IPS-18c (cell line): ENCODE measurements at regions not wholly inside any gene's neighbourhood (a gene's known extent, or its start where the extent isn't known, plus 50 kb on each side); places are given as distances from the start of the nearest gene placed in this dataset.

Experiments
- H3K4me3 ChIP-seq: 2 replicates; pipeline ENCODE4 v1.7.0; 2013; ENCODE audit warnings: low read depth, mild to moderate bottlenecking, low read length, moderate library complexity; ENCODE audit not compliant: insufficient read depth
- H3K9me3 ChIP-seq: one replicate; pipeline ENCODE4 v1.6.1; 2013; ENCODE audit warnings: mild to moderate bottlenecking, low read length, moderate library complexity; ENCODE audit not compliant: control insufficient read depth, insufficient read depth

DNA sequence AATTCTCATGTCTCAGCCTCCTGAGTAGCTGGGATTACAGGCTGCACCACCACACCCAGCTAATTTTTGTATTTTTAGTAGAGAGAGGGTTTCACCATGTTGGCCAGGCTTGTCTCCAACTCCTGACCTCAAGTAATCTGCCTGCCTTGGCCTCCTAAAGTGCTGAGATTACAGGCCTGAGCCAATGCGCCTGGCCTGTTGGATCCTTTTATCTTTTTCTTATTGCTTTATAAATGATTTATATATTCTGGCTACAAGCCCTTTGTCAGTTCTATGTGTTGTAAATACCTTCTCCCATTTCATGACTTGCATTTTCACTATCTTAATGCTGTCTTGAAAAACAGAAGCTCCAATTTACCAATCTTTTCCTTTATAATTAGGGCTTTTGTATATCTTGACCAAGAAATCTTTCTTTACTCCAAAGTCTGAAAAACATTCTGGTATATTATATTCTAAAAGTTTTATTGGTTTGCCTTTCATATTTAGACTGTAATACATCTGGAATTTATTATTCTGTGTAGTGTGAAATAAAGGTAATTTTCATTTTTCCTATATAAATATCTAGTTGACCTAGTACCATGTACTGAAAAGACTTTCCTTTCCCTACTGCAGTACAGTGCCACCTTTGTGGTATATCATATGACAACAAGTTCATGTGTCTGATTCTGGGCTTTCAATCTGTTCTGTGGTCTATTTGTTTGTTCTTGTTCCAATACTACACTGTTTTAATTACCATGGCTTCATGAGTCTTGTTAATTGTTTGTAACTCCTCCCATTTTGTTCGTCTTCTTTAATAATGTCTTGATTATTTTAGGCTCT, 52.9 kb upstream of the RNU6-1 start:
- no peaks in the 10 kb centered on the region for H3K9me3 ChIP-seq

DNA sequence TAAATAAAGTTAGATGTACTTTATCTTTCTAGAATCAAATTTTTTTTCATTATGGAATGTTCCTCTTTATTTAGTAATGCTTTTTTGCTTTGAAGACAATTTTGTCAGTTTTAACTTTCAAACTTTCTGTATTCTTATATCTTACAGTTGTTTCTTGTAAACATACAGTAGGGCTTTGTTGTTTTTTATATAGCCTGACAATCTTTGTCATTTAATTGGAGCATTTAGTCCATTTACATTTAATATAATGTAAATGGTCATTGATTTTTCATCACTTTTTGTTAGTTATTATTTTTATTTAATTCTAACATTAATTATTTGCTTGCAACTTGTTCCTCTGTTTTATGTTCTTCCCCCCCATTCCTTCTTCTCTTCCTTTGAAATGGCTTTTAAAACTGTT, 55.4 kb upstream of the RNU6-1 start:
- no peak overlapping the region for H3K4me3 ChIP-seq

More for the DNA sequence above, 52.9 kb upstream of the RNU6-1 start:
- no peak overlapping the region for H3K4me3 ChIP-seq

DNA sequence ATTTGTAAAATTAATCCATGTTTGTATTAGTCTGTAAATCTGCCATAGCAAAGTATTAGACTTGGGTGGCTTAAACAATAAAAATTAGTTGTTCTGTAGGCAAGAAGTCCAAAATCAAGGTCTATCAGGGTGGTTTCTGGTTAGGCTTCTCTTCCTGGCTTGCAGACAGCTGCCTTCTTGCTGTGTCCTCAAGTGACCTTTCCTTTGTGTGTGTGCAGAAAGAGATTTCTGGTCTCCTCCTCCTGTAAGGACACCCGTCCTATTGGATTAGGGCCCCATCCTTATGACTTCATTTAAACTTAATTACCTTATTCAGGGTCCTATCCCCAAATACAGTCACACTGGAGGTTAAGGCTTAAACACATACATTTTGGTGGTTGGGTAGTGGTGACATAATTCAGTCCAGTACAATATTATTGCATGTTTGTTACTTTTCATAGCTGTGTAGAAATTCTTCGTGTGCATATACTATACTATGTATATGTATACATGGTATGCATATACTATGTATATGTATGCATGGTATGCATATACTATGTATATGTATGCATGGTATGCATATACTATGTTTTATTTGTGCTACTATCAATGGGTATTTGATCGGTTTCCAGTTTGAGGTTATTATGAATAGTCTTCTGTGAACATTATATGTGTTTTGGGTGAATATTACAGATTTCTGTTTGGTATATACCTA, 57.9 kb upstream of the RNU6-1 start:
- no peaks in the 10 kb centered on the region for H3K9me3 ChIP-seq

More for the DNA sequence above, 55.4 kb upstream of the RNU6-1 start:
- H3K9me3 ChIP-seq: no peaks in the 10 kb centered on the region

DNA sequence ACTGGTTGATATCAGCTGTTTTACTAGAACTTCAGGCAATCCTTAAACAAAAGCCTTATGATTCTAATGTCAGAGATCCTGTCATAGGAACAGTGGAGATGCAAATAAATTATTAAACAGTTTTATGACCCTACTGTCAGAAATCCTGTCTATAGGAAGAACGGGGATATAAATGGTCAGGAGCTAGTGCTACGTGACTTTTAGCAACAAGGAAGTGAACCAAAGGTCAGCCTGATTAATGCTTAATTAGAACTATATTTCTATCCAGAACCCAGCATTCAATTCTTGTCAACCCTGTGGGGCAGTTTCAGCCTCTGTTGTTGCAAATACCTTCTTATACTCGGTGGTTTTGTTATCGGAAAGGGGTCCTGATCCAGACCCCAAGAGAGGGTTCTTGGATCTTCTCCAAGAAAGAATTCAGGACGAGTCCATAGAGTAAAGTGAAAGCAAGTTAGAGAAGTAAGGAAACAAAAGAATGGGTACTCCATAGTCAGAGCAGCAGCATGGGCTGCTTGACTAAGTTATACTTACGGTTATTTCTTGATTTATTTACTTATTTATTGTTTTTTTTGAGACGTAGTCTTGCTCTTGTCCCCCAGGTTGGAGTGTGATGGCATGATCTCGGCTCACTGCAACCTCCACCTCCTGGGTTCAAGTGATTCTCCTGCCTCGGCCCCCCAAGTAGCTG, 59.9 kb upstream of the RNU6-1 start:
- no peak overlapping the region for H3K4me3 ChIP-seq
- H3K9me3 ChIP-seq: peaks cover 5% of the 10 kb centered on the region

More for the DNA sequence above, 57.9 kb upstream of the RNU6-1 start:
- no peak overlapping the region for H3K4me3 ChIP-seq

DNA sequence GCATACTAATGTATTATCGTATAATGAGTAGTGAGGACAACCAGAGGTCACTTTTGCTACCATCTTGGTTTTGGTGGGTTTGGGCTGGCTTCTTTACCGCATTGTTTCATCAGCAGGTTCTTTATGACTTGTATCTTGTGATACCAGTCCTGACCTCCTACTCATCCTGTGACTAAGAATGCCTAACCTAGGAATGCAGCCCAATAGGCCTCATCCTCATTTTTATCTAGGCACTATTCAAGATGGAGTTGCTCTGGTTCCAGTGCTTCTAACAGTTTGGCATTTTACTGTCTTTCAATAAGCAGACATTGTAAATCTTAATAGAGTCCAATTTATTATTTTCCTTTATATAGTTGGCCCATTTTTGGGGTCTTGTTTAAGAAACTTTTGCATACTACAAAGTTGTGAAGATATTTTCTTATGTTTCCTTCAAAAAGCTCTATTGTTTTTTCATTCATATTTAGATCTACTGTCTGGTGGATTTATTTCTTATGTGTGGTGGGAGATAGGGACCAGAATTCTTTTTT, 60.8 kb upstream of the RNU6-1 start:
- Histone ChIP-seq H3K4me3 (no peak overlapping the region), H3K9me3 (peaks cover 5% of the 10 kb centered on the region)

DNA sequence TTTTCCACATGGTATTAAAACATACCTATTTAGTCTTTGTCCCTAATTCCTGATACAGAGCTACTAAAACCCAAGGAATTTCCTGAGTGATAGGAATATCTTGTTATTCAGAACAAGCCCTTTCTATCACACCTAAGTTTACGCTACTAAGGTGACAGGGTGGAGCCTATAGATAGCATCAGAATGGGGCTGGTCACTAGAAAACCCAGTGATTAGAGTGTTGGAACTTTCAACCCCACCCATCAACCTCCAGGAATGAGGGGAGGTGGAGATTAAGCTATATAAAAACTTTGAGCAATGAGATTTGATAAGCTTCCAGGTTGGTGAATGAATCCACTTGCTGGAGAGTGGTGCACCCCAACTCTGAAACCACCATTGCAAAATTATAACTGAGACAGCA, 62.1 kb upstream of the RNU6-1 start:
- H3K9me3 ChIP-seq: peaks cover 5% of the 10 kb centered on the region
- H3K4me3 ChIP-seq: no peak overlapping the region

DNA sequence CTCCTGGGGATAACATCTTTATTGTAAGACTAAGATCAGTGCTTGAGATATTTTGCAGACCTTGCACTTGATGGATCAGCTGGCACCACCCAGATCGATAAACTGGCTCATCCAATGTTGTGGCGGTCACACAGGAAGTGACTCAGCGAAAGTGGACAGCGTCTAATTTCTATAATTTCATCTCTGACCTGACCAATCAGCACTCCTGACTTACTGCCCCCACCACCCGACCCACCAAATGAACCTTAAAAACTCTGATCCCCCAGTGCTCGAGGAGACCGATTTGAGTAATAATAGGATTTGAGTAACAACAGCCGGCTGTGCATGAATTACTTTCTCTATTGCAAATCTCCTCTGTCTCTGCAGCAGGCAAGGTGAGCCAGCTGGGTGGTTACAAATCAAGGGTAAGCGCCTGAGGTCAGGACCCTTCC, 62.7 kb upstream of the RNU6-1 start:
- Histone ChIP-seq H3K9me3 (peaks cover 5% of the 10 kb centered on the region), H3K4me3 (no peak overlapping the region)

DNA sequence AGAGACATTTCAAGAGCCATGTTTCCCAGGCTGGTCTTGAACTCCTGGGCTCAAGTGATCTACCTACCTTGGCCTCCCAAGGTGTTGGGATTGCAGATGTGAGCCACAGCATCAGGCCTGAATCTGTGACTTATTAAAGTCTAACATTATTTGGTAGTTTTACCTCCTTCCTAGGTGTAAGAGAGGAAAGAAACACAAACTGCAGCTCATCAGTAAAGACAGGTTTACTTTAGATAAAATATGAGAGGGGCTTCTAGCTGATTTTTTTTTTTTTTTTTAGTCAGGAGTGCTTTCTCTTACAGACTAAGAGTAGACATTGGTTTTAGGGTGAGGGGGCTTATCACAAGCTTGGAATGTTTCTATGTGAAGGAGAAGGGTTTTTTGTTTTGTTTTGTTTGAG, 63.9 kb upstream of the RNU6-1 start:
- Histone ChIP-seq H3K4me3 (no peak overlapping the region), H3K9me3 (peaks cover 5% of the 10 kb centered on the region)

DNA sequence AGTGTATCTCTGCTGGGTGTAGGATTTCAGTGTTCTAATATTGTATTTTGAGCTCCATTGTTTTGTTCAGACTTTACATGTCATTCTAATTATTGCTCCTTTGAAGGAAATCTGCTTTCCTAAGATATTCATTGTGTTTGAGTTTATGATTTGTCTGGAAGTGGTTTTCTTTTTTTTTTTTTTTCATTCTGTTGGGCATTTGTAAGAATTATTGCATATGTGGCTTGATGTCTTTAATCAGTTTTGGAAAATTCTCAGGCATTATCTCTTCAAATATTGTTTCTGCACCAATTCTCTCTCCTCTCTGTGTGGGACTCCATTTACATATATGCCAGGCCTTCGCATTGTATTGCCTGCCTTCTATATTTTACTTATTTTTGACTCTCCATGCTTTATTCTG, 65.8 kb upstream of the RNU6-1 start:
- Histone ChIP-seq H3K9me3 (peaks cover 9% of the 10 kb centered on the region), H3K4me3 (no peak overlapping the region)

DNA sequence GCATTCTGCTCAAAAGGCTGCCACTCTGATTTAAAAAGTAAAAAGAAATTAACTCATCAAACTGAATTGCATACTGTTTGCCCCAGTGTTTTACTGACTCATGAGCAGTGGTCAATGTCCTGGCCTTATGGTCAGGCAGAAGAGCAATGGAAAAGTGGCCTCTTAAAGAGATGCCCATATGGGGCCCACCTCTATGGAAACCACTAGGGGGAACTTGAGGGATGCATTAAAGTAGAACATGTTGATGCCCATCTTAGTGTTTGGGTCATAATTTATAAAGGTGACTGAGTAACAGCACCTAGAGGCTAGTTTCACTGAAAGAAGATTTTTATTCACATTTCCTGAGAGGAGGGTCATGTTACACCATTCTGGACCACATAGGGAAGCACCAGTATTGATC, 66.5 kb upstream of the RNU6-1 start:
- H3K9me3 ChIP-seq: peaks cover 9% of the 10 kb centered on the region
- H3K4me3 ChIP-seq: no peak overlapping the region

DNA sequence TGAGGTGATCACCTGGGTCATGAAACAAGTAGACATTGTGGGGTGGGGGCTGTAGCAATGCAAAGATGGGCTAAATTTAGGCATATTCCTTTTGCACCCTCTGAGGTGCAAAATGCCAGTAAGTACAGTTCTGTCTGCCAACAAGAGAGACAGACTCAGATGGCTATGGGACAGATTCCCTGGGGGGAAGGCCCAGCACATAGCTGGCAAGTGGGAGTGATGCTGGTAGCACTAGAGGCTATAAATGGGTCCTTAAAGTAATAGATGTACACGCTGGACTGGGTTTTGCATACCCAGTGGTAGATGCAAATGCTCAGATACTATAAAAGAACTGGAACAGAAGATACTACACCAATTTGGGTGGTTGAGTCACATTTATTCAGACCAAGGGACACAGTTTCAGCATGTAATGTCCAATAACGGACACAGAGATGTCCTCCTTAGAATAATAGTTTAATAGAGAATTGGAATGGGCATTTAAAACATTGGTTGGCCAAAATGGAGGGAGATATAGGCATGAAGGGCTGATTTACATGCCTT, 67.4 kb upstream of the RNU6-1 start:
- Histone ChIP-seq H3K9me3 (peaks cover 9% of the 10 kb centered on the region), H3K4me3 (no peak overlapping the region)

DNA sequence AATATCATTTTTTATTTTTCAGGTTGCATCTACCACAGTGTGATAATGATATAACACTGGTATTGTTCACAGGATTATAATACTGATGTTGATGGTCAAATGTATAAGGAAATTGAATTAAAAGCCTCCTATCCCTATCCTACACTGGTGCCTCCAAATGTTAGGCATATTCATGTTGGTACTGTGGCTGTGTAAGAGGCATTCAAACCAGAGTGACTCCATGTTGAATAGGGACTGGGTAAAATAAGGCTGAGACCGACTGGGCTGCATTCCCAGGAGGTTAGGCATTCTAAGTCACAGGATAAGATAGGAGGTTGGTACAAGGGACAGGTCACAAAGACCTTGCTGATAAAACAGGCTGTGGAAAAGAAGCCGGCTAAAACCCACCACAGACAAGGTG, 68.9 kb upstream of the RNU6-1 start:
- no peak overlapping the region for H3K4me3 ChIP-seq
- peaks cover 6% of the 10 kb centered on the region for H3K9me3 ChIP-seq

DNA sequence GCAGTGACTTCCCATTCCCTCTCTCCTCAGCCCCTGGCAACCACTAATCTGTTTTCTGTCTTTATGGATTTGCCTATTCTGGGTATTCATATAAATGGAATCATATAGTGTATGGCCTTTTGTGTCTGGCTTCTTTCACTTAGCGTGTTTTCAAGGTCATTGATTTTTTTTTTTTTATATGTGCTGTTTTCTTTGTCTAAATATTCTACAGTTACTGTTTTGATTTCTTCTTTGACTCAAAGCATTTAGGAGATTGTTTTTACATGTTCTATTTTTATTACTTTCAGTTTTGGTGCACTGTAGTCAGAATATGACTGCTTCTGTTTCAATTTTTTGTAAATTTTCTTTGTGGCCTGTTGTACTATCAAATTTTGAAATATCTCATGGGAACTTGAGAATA, 71.9 kb upstream of the RNU6-1 start:
- no peak overlapping the region for H3K4me3 ChIP-seq
- peaks cover 3% of the 10 kb centered on the region for H3K9me3 ChIP-seq

DNA sequence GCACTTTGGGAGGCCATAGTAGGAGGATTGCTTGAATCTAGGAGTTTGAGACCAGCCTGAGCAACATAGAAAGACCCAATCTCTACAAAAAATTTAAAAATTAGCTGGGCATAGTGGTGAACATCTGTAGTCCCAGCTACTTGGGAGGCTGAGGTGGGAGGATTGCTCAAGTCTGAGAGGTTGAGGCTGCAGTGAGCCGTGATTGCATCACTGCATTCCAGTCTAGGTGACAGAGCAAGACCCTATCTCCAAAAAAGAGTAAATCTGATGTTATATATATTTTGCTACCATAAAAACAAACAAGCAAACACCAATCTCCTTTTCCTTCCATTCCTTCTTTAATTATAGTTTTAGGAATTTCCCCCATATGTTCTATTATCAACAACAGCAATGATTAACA, 74.2 kb upstream of the RNU6-1 start:
- peaks cover 3% of the 10 kb centered on the region for H3K9me3 ChIP-seq
- no peak overlapping the region for H3K4me3 ChIP-seq

DNA sequence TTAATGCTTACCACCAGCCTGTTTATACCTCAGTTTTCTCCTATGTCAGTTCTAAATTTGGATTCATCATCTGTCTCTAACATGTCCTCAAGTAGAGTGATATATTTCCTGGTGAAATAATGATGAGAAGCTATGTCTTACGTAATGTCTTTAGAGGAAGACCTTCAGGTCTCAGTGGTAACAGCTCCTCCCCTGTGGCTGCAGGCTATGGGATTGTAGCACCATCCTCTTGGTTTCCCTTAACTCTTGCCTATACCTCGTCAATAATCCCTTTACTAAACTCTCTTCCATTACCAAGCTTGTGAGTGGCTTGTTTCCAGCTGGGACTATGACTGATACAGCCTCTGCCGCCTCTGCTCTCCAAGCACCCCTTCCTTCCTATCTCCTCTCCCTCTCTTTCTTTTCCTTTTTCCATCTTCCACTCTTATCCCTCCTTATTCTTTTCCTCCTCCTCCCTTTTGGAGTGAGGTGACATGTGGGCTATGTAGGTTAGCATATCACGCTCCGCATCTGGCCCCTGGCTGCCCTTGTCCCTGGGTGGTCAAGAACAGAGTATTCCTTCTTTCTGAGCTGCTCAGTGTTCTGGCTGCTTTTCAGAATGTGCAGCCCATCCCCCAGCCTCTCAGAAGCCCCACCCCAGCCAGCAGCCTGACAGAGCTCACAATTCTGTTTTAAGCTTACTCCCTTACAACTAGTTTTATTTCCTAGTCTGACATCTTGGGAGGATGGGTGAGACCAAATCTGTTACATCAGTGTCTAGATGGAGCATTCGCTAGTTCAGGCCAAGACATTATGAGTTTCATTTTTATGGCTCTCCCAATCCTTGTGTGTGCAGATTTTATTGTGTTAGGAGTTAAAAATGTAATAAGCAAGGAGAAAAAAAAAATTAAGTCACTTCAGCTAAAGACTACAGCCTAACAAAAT, 75.0 kb upstream of the RNU6-1 start:
- Histone ChIP-seq H3K9me3 (peaks cover 1% of the 10 kb centered on the region), H3K4me3 (no peak overlapping the region)

DNA sequence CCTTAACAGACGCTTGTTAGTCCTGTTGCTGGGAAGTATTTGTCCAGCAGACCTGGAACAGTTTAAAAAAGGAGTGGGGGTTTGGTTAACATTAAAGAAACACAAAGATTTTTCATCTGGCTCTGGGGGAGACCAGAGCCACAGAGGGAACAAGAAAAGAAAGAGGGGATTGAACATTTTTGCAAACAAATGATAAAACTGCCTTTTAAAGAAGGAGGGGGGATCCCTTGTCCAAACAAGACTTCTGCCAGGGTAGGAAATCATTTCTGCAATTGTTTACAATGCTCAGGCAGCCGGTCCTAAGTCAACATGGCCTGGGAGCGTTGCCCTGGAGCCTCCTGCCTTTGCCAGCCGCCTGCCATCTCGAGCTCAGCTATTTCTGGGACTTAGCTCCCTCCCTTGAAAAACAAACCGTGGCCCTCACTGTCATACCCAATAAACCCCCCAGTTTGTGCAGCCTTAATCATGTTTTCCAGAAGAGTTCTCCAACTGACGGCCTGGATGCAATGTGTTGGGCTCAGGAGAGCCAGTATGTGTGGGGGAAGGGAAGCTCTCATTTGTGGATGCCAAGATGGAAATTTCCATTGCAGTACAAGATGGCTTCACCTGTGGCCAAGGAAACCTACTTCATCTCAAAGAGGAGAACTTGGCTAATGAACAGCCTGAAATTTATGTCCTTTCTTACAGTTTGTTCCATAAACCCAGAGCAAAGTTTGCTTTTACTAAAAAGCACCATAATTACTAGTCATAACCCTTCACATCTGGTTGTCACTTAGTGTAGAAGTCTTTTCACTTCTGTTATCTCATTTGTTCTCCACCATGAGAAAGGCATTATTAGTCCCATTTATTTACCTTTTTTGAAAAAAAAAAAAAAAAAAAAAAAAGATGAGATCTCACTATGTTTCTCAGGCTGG, 75.9 kb upstream of the RNU6-1 start:
- no peak overlapping the region for H3K4me3 ChIP-seq
- no peaks in the 10 kb centered on the region for H3K9me3 ChIP-seq
